IMR-90 (cell line): ENCODE measurements at regions not wholly inside any gene's neighbourhood (a gene's known extent, or its start where the extent isn't known, plus 50 kb on each side); places are given as distances from the start of the nearest gene placed in this dataset.

ENCODE experiments used
- ATAC-seq: fragments of 200-7000 bp; cut with Tn5 transposase; 2 replicates; pipeline ENCODE4 v1.9.1; 2020; ENCODE audit warnings: low read depth, mild to moderate bottlenecking, moderate library complexity
- BruUV-seq: library from RNA; stranded (reverse); fragments of 400-500 nt; replicated peaks from 2 replicates; lab custom pipeline; 2021; lab: Mats Ljungman, UMichigan
- CTCF ChIA-PET: fragments of 300-600 bp; formaldehyde crosslinking; extraction: SDS; loops from one replicate; lab custom pipeline; 2021; ENCODE audit warnings: antibody characterized with exemption; lab: Yijun Ruan, JAX
- POLR2A ChIA-PET: fragments of 300-600 bp; sonication (Branson Sonifier 250); formaldehyde crosslinking; loops from one replicate; lab custom pipeline; 2022; ENCODE audit warnings: antibody characterized with exemption; ENCODE audit not compliant: unreplicated experiment; lab: Charles Lee
- DNase-seq: peaks from one replicate; pipeline ENCODE4 v3.0.0; 2013
- H2AFZ ChIP-seq: replicated peaks from 2 replicates; pipeline ENCODE3; 2013; ENCODE audit warnings: low read length, mild to moderate bottlenecking; ENCODE audit not compliant: poor library complexity
- H2AK5ac ChIP-seq: 2 replicates; pipeline ENCODE4 v1.6.1; 2013; ENCODE audit warnings: low read depth, low read length, inconsistent platforms
- H2AK9ac ChIP-seq: replicated peaks from 2 replicates; pipeline ENCODE3; 2013; ENCODE audit warnings: mild to moderate bottlenecking, low read depth, low read length, moderate library complexity; ENCODE audit not compliant: poor library complexity
- H2BK120ac ChIP-seq: 2 replicates; pipeline ENCODE4 v1.6.1; 2013; ENCODE audit warnings: low read depth, low read length, inconsistent platforms
- H2BK15ac ChIP-seq: 3 replicates; pipeline ENCODE4 v1.6.1; 2013; ENCODE audit warnings: low read depth, low read length, inconsistent platforms
- H2BK20ac ChIP-seq: 2 replicates; pipeline ENCODE4 v1.6.1; 2013; ENCODE audit warnings: low read depth, mild to moderate bottlenecking, inconsistent platforms, low read length, moderate library complexity
- H2BK5ac ChIP-seq: 2 replicates; pipeline ENCODE4 v1.6.1; 2013; ENCODE audit warnings: mild to moderate bottlenecking, low read depth, low read length, inconsistent platforms; ENCODE audit not compliant: poor library complexity, severe bottlenecking
- H3K14ac ChIP-seq: replicated peaks from 2 replicates; pipeline ENCODE4 v1.6.1; 2013; ENCODE audit warnings: low read depth, low read length, inconsistent platforms
- H3K18ac ChIP-seq: 2 replicates; pipeline ENCODE4 v1.6.1; 2013; ENCODE audit warnings: low read depth, low read length, control low read depth
- H3K23ac ChIP-seq: 2 replicates; pipeline ENCODE4 v1.6.1; 2013; ENCODE audit warnings: low read depth, low read length, inconsistent platforms
- H3K27ac ChIP-seq: 2 replicates; pipeline ENCODE4 v1.5.1; 2013; ENCODE audit warnings: mild to moderate bottlenecking, control low read depth, low read length; ENCODE audit not compliant: insufficient read depth
- H3K27me3 ChIP-seq: 2 replicates; pipeline ENCODE4 v1.6.1; 2013; ENCODE audit warnings: low read length; ENCODE audit not compliant: control insufficient read depth, insufficient read depth
- H3K36me3 ChIP-seq: 2 replicates; pipeline ENCODE4 v1.6.1; 2013; ENCODE audit warnings: low read length, mixed read lengths; ENCODE audit not compliant: control insufficient read depth, insufficient read depth
- H3K4ac ChIP-seq: 2 replicates; pipeline ENCODE4 v1.6.1; 2013; ENCODE audit warnings: low read depth, low read length, inconsistent platforms
- H3K4me1 ChIP-seq: 2 replicates; pipeline ENCODE4 v1.6.1; 2013; ENCODE audit warnings: low read length, mixed read lengths; ENCODE audit not compliant: control insufficient read depth, insufficient read depth
- H3K4me2 ChIP-seq: 2 replicates; pipeline ENCODE4 v1.6.1; 2013; ENCODE audit warnings: low read depth, mild to moderate bottlenecking, control low read depth, low read length, moderate library complexity
- H3K4me3 ChIP-seq: 2 replicates; pipeline ENCODE4 v1.5.1; 2013; ENCODE audit warnings: low read depth, mild to moderate bottlenecking, control low read depth, low read length, moderate library complexity; ENCODE audit not compliant: insufficient read depth
- H3K56ac ChIP-seq: 2 replicates; pipeline ENCODE4 v1.6.1; 2013; ENCODE audit warnings: low read length, inconsistent platforms; ENCODE audit not compliant: insufficient read depth; ENCODE audit errors: extremely low read depth
- H3K79me1 ChIP-seq, 2 experiments: 2 replicates each; pipeline ENCODE4 v1.6.1; 2013; ENCODE audit warnings: low read length in 2 of 2, inconsistent platforms in 1 of 2, low read depth in 1 of 2
- H3K9ac ChIP-seq: 2 replicates; pipeline ENCODE4 v1.6.1; 2013; ENCODE audit warnings: low read depth, low read length, control low read depth
- H3K9me1 ChIP-seq: 2 replicates; pipeline ENCODE4 v1.6.1; 2013; ENCODE audit warnings: low read length, inconsistent platforms; ENCODE audit not compliant: insufficient read depth
- H3K9me3 ChIP-seq: 2 replicates; pipeline ENCODE4 v1.6.1; 2013; ENCODE audit warnings: low read length; ENCODE audit not compliant: control insufficient read depth, insufficient read depth
- H4K20me1 ChIP-seq: 2 replicates; pipeline ENCODE4 v1.6.1; 2013; ENCODE audit warnings: low read length, inconsistent platforms; ENCODE audit not compliant: insufficient read depth
- H4K5ac ChIP-seq: 2 replicates; pipeline ENCODE4 v1.6.1; 2013; ENCODE audit warnings: mild to moderate bottlenecking, low read depth, low read length, control low read depth
- H4K8ac ChIP-seq, 2 experiments: 2 replicates each; pipeline ENCODE4 v1.6.1; 2013; ENCODE audit warnings: low read depth in 2 of 2, low read length in 2 of 2, control low read depth in 1 of 2, inconsistent platforms in 1 of 2
- H4K91ac ChIP-seq: 2 replicates; pipeline ENCODE4 v1.6.1; 2013; ENCODE audit warnings: low read depth, low read length, inconsistent platforms; ENCODE audit not compliant: insufficient read depth
- CEBPB ChIP-seq: IDR thresholded peaks from 2 replicates; pipeline ENCODE4 v1.6.1; 2012; ENCODE audit warnings: low read depth, low read length, improper control_type of control experiment
- CHD1 ChIP-seq: IDR thresholded peaks from 2 replicates; pipeline ENCODE4 v1.6.1; 2012; ENCODE audit warnings: low read depth, low read length, improper control_type of control experiment
- WGBS, 2 experiments: methylation state at CpG; one replicate each; pipeline versions ENCODE4 v1.1.5 to v1.1.7; 2013; ENCODE audit warnings: missing lambda C conversion rate in 2 of 2; ENCODE audit not compliant: insufficient read length in 1 of 2; ENCODE audit errors: extremely low coverage in 2 of 2; 5-methylcytosine and 5-hydroxymethylcytosine counted together
- dilution Hi-C: fragments of 300-500 bp; cut with HindIII; formaldehyde crosslinking; loops from one replicate; pipeline ENCODE4 v1.14.3; 2018; ENCODE audit warnings: low sequenced_read_pairs; ENCODE audit not compliant: unreplicated experiment
- in situ Hi-C: fragments of 300-500 bp; cut with MboI; formaldehyde crosslinking; loops from 3 replicates; pipeline ENCODE4 v1.14.3; 2019; ENCODE audit warnings: low sequenced_read_pairs, inconsistent platforms, mixed read lengths
- intact Hi-C: fragments of 100-400 bp; cut with micrococcal nuclease; formaldehyde crosslinking; loops from 2 replicates; pipeline ENCODE4 v1.10.0; 2022

DNA sequence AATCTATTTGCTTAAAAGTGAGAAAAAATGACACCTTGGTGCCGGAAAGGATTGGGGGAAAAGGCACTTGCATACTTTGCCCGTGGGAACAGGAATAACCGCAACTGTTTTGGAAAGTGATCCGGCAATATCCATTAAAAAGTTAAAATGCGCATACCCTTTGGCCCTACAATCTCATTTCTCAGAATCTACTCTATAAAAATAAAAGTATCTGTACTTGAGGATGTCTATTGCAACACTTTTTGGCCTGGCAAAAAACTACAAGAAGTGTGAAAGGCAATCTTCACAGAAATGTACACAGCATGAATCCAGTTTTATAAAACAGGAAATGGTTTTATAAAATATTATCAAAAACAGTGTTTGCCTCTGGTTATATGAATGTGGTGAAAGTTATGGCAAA is 58.3 kb upstream of the NFIL3 start:
- no CpG with 5 or more reads among the region's 5 CpGs for WGBS, 2 experiments
- Histone ChIP-seq H3K9ac (no peak overlapping the region), H3K9me1 (no peaks in the 10 kb centered on the region), H2BK20ac (no peak overlapping the region), H3K9me3 (no peaks in the 10 kb centered on the region), H3K27ac (no peak overlapping the region), H3K36me3 (no peaks in the 10 kb centered on the region), H2BK5ac (no peak overlapping the region), H2BK15ac (no peak overlapping the region), H3K27me3 (no peaks in the 10 kb centered on the region), H2AK9ac (no peak overlapping the region), H4K20me1 (no peaks in the 10 kb centered on the region), H3K56ac (no peak overlapping the region), H3K4me1 (peaks cover 6% of the 10 kb centered on the region; the same call in 1 of the 2 replicates), H3K23ac (no peak overlapping the region), H3K4ac (no peak overlapping the region), H3K4me3 (no peak overlapping the region), H2AFZ (no peak overlapping the region), H3K18ac (no peak overlapping the region), H3K14ac (no peak overlapping the region), H3K79me1 (no peaks in the 10 kb centered on the region), H4K91ac (no peak overlapping the region), H2BK120ac (no peak overlapping the region), H3K4me2 (no peak overlapping the region), H4K8ac (no peak overlapping the region), H2AK5ac (no peak overlapping the region), H4K5ac (no peak overlapping the region)
- no TSS peak for BruUV-seq
- in situ Hi-C loops = no loop called here
- CTCF ChIA-PET = no interaction called here
- intact Hi-C loops = loop anchor here (5.0 kb wide), 1 partner anchor 55 kb away; no protein-coding TSS in a partner anchor
- DNase-seq (no peak), ATAC-seq (no peak)
- no peak for TF ChIP-seq CHD1
- peak; percentile 60 for TF ChIP-seq CEBPB
- dilution Hi-C loops = no loop called here
- POLR2A ChIA-PET = no interaction called here
